ENCODE measurements at regions not wholly inside any gene's neighbourhood (a gene's known extent, or its start where the extent isn't known, plus 50 kb on each side); places are given as distances from the start of the nearest gene placed in this dataset.

GRCh38 chr14:89634037-89634436, 217.0 kb upstream of the FOXN3 start:
- BruUV-seq (replicated peaks), result no TSS peak
- CTCF ChIA-PET, result no interaction called here
- intact Hi-C loops (cut with micrococcal nuclease; ENCODE audit: unreplicated experiment), result no loop called here

GRCh38 chr14:89630101-89630829, 213.2 kb upstream of the FOXN3 start:
- Histone ChIP-seq H3K27ac (no peak overlapping the region), H3K36me3 (ENCODE audit: low read depth) (no peaks in the 10 kb centered on the region), H3K4me1 (replicated peaks; ENCODE audit: insufficient read depth) (no peaks in the 10 kb centered on the region), H3K4me2 (no peak overlapping the region), H2AFZ (no peak overlapping the region), H3K79me2 (ENCODE audit: low read depth) (no peaks in the 10 kb centered on the region), H3K4me3 (no peak overlapping the region), H3K9me3 (ENCODE audit: insufficient read depth, low read depth) (no peaks in the 10 kb centered on the region), H3F3A (ENCODE audit: insufficient read depth, low read depth) (no peaks in the 10 kb centered on the region), H3K9me2 (ENCODE audit: insufficient read depth) (no peaks in the 10 kb centered on the region), H3K27me3 (ENCODE audit: insufficient read depth, low read depth) (peaks cover 40% of the 10 kb centered on the region), H4K20me1 (ENCODE audit: insufficient read depth) (no peaks in the 10 kb centered on the region)
- CTCF ChIA-PET, result no interaction called here
- no TSS peak for BruUV-seq (replicated peaks)
- TF ChIP-seq CTCF (conservative IDR thresholded peaks at IDR 0.05) (no peak), EZH2 (IDR thresholded peaks at IDR 0.05; ENCODE audit: low read depth) (no peak)
- DNase-seq, result no peak
- POLR2A ChIA-PET (ENCODE audit: unreplicated experiment), result no interaction called here
- intact Hi-C loops (cut with micrococcal nuclease; ENCODE audit: unreplicated experiment), result no loop called here

More at GRCh38 chr14:89634037-89634436, 217.0 kb upstream of the FOXN3 start:
- Histone ChIP-seq H3K27ac (no peak overlapping the region), H3K9me2 (ENCODE audit: insufficient read depth) (no peaks in the 10 kb centered on the region), H4K20me1 (ENCODE audit: insufficient read depth) (no peaks in the 10 kb centered on the region), H3K36me3 (ENCODE audit: low read depth) (no peaks in the 10 kb centered on the region), H3F3A (ENCODE audit: insufficient read depth, low read depth) (no peaks in the 10 kb centered on the region), H2AFZ (no peak overlapping the region), H3K9me3 (ENCODE audit: insufficient read depth, low read depth) (no peaks in the 10 kb centered on the region), H3K4me2 (no peak overlapping the region), H3K4me3 (no peak overlapping the region), H3K79me2 (ENCODE audit: low read depth) (no peaks in the 10 kb centered on the region), H3K27me3 (ENCODE audit: insufficient read depth, low read depth) (peaks cover 22% of the 10 kb centered on the region), H3K4me1 (replicated peaks; ENCODE audit: insufficient read depth) (no peaks in the 10 kb centered on the region)
- DNase-seq, result no peak
- TF ChIP-seq EZH2 (IDR thresholded peaks at IDR 0.05; ENCODE audit: low read depth) (no peak), CTCF (conservative IDR thresholded peaks at IDR 0.05) (no peak)
- POLR2A ChIA-PET (ENCODE audit: unreplicated experiment), result no interaction called here

- CTCF ChIA-PET, result no interaction called here
- BruUV-seq (replicated peaks), result no TSS peak
- no peaks in the 10 kb centered on the region for H3K4me1 ChIP-seq (replicated peaks; ENCODE audit: insufficient read depth)
These were observed 212.3 kb upstream of the FOXN3 start for GRCh38 chr14:89629383-89629782.

More at GRCh38 chr14:89629383-89629782, 212.3 kb upstream of the FOXN3 start:
- H3K36me3 ChIP-seq (ENCODE audit: low read depth), result no peaks in the 10 kb centered on the region
- intact Hi-C loops (cut with micrococcal nuclease; ENCODE audit: unreplicated experiment), result no loop called here
- DNase-seq, result no peak
- H3K79me2 ChIP-seq (ENCODE audit: low read depth), result no peaks in the 10 kb centered on the region
- TF ChIP-seq CTCF (conservative IDR thresholded peaks at IDR 0.05) (no peak), EZH2 (IDR thresholded peaks at IDR 0.05; ENCODE audit: low read depth) (no peak)
- H3K27ac ChIP-seq, result no peak overlapping the region
- H3K27me3 ChIP-seq (ENCODE audit: insufficient read depth, low read depth), result peaks cover 49% of the 10 kb centered on the region
- POLR2A ChIA-PET (ENCODE audit: unreplicated experiment), result no interaction called here
- H3F3A ChIP-seq (ENCODE audit: insufficient read depth, low read depth), result no peaks in the 10 kb centered on the region
- H3K9me2 ChIP-seq (ENCODE audit: insufficient read depth), result no peaks in the 10 kb centered on the region
- no peaks in the 10 kb centered on the region for H4K20me1 ChIP-seq (ENCODE audit: insufficient read depth)
- no peak overlapping the region for H3K4me3 ChIP-seq
- no peak overlapping the region for H2AFZ ChIP-seq
- H3K9me3 ChIP-seq (ENCODE audit: insufficient read depth, low read depth), result no peaks in the 10 kb centered on the region
- no peak overlapping the region for H3K4me2 ChIP-seq
